HepG2 (cell line): ENCODE measurements at regions not wholly inside any gene's neighbourhood (a gene's known extent, or its start where the extent isn't known, plus 50 kb on each side); places are given as distances from the start of the nearest gene placed in this dataset.
"Not testable (repeated sequence)": the region's sequence is repeated elsewhere in the genome, so short reads cannot be mapped to it uniquely, and the experiment has no call there.

Experiments
- CCAR2 ChIP-seq: fragments of 200-400 bp; formaldehyde crosslinking; optimal IDR thresholded peaks from 2 replicates; pipeline ENCODE3; 2018; ENCODE audit warnings: low read depth, mild to moderate bottlenecking, low read length, moderate library complexity
- ELF4 ChIP-seq: sonication (generic); formaldehyde crosslinking; IDR thresholded peaks from 2 replicates; pipeline ENCODE4 v1.5.0; 2020; ENCODE audit warnings: missing genetic modification reagents, mild to moderate bottlenecking, moderate library complexity, borderline replicate concordance
- HNRNPL ChIP-seq: fragments of 200-400 bp; formaldehyde crosslinking; IDR thresholded peaks from 2 replicates; pipeline ENCODE4 v1.6.1; 2017; ENCODE audit warnings: mild to moderate bottlenecking, low read depth, low read length
- MEIS1 ChIP-seq: sonication (generic); formaldehyde crosslinking; IDR thresholded peaks from 2 replicates; pipeline ENCODE4 v1.9.0; 2021; ENCODE audit warnings: mild to moderate bottlenecking, missing genetic modification reagents, moderate library complexity, borderline replicate concordance
- MXI1 ChIP-seq: IDR thresholded peaks from 3 replicates; pipeline ENCODE4 v1.6.1; 2012; ENCODE audit warnings: low read depth, low read length, inconsistent platforms, borderline replicate concordance
- ZBTB7A ChIP-seq: sonication (generic); formaldehyde crosslinking; IDR thresholded peaks from 2 replicates; pipeline ENCODE4 v1.8.0; 2022; ENCODE audit warnings: mild to moderate bottlenecking, missing genetic modification reagents
- ZNF251 ChIP-seq: sonication (generic); formaldehyde crosslinking; IDR thresholded peaks from 2 replicates; pipeline ENCODE4 v1.9.0; 2021; ENCODE audit warnings: mild to moderate bottlenecking, missing genetic modification reagents
- ZNF282 ChIP-seq: fragments of 450-650 bp; IDR thresholded peaks from 2 replicates; pipeline ENCODE4 v1.6.1; 2018; ENCODE audit not compliant: partially characterized antibody
- TF ChIP-seq, protein P1 (sequence below): sonication (generic); formaldehyde crosslinking; IDR thresholded peaks from 2 replicates; pipeline ENCODE4 v1.4.0; 2020; ENCODE audit warnings: missing genetic modification reagents
- TF ChIP-seq, protein P2 (sequence below): sonication (generic); formaldehyde crosslinking; IDR thresholded peaks from 2 replicates; pipeline ENCODE4 v1.5.0; 2020; ENCODE audit warnings: mild to moderate bottlenecking, missing genetic modification reagents, moderate library complexity
- TF ChIP-seq, protein P3 (sequence below): sonication (generic); formaldehyde crosslinking; conservative IDR thresholded peaks from 2 replicates; pipeline ENCODE4 v1.8.1; 2023; ENCODE audit warnings: missing genetic modification reagents

DNA sequence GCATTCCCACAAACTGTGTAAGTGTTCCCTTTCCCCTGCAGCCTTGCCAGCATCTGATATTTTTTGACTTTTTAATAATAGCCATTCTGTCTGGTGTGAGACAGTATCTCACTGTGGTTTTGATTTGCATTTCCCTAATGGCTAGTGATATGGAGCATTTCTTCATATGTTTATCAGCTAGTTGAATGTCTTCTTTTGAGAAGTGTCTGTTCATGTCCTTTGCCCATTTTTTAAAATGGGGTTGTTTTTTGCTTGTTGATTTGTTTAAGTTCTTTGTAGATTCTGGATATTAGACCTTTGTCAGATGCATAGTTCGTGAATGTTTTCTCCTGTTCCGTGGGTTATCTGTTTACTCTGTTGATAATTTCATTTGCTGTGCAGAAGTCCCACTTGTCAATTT is 492.8 kb downstream of the JRKL start:
- not testable (repeated sequence) for TF ChIP-seq ZBTB7A (CRISPR knock-in tag); HNRNPL; MXI1; ELF4 (CRISPR knock-in tag); MEIS1; CCAR2; ZNF251 (CRISPR knock-in tag); ZNF282
- TF ChIP-seq, protein P1, sequence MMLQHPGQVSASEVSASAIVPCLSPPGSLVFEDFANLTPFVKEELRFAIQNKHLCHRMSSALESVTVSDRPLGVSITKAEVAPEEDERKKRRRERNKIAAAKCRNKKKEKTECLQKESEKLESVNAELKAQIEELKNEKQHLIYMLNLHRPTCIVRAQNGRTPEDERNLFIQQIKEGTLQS (CRISPR knock-in tag) = not testable (repeated sequence)
- TF ChIP-seq, protein P2, sequence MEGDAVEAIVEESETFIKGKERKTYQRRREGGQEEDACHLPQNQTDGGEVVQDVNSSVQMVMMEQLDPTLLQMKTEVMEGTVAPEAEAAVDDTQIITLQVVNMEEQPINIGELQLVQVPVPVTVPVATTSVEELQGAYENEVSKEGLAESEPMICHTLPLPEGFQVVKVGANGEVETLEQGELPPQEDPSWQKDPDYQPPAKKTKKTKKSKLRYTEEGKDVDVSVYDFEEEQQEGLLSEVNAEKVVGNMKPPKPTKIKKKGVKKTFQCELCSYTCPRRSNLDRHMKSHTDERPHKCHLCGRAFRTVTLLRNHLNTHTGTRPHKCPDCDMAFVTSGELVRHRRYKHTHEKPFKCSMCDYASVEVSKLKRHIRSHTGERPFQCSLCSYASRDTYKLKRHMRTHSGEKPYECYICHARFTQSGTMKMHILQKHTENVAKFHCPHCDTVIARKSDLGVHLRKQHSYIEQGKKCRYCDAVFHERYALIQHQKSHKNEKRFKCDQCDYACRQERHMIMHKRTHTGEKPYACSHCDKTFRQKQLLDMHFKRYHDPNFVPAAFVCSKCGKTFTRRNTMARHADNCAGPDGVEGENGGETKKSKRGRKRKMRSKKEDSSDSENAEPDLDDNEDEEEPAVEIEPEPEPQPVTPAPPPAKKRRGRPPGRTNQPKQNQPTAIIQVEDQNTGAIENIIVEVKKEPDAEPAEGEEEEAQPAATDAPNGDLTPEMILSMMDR (CRISPR knock-in tag) = not testable (repeated sequence)
- TF ChIP-seq, protein P3, sequence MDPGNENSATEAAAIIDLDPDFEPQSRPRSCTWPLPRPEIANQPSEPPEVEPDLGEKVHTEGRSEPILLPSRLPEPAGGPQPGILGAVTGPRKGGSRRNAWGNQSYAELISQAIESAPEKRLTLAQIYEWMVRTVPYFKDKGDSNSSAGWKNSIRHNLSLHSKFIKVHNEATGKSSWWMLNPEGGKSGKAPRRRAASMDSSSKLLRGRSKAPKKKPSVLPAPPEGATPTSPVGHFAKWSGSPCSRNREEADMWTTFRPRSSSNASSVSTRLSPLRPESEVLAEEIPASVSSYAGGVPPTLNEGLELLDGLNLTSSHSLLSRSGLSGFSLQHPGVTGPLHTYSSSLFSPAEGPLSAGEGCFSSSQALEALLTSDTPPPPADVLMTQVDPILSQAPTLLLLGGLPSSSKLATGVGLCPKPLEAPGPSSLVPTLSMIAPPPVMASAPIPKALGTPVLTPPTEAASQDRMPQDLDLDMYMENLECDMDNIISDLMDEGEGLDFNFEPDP (CRISPR knock-in tag) = not testable (repeated sequence)
